ENCODE measurements at regions not wholly inside any gene's neighbourhood (a gene's known extent, or its start where the extent isn't known, plus 50 kb on each side); places are given as distances from the start of the nearest gene placed in this dataset.

DNA sequence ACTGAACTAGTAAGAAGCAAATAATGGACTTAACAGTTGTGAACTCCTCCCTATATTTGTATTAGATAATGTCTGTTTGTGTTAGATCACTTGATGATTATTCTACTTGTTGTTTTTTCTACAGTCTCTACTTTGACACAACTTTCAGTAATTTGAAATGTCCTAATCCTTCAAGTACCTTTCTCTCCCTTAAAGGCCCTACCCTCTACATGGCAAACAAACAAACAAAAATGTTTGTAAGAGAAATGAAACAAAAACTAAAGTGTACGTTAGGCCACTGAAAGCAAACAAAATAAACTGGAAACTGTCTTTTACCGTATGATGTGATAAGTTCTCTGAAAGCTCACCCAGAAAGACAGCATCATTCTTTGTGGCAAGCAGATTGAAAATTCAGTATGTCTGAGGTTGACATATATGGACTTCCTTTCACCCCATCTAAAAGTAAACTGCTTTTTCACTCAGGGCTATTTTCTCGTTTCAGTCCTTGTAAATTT is 255.9 kb upstream of the SNX7 start:
- ATAC-seq (peak in 3 of 4 donors; percentile 27 to 82 (median 50)), DNase-seq (no peak)
- Histone ChIP-seq H3K4me3 (no peak overlapping the region), H3K9me3 (no peaks in the 10 kb centered on the region), H3K4me1 (peaks cover 0 to 7% (median 0%) of the 10 kb centered on the region in 4 donors), H3K27ac (no peak overlapping the region), H3K36me3 (no peaks in the 10 kb centered on the region), H3K27me3 (no peaks in the 10 kb centered on the region)
- intact Hi-C loops (cut with DNase I): no loop called here
- TF ChIP-seq POLR2A (IDR thresholded peaks at IDR 0.05): no peak
- TF ChIP-seq, protein P1, sequence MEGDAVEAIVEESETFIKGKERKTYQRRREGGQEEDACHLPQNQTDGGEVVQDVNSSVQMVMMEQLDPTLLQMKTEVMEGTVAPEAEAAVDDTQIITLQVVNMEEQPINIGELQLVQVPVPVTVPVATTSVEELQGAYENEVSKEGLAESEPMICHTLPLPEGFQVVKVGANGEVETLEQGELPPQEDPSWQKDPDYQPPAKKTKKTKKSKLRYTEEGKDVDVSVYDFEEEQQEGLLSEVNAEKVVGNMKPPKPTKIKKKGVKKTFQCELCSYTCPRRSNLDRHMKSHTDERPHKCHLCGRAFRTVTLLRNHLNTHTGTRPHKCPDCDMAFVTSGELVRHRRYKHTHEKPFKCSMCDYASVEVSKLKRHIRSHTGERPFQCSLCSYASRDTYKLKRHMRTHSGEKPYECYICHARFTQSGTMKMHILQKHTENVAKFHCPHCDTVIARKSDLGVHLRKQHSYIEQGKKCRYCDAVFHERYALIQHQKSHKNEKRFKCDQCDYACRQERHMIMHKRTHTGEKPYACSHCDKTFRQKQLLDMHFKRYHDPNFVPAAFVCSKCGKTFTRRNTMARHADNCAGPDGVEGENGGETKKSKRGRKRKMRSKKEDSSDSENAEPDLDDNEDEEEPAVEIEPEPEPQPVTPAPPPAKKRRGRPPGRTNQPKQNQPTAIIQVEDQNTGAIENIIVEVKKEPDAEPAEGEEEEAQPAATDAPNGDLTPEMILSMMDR (IDR thresholded peaks at IDR 0.05): no peak
- 23% methylated on average over 3 of the region's 3 CpGs for WGBS (ENCODE audit: insufficient coverage, low coverage, low lambda C conversion rate, missing lambda C conversion rate)

DNA sequence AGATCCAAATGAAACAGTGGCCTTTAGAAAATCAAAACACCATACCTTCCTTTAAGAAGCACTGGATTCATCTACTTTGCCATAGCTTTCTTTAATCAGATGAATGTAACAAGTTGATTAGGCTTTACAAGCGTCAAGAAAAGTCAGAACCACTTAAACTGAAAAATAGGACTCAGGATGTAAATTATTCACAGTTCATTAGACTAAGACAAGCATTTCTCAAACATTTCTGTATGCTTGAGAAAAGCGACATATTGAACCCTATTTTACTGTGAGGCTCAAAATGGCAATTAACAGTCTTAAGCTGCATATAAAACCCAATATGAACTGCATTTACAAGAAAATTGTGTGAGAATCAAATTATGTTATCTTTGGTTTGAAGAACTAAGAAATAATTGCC is 256.7 kb upstream of the SNX7 start:
- DNase-seq: no peak
- 89% methylated on average over 2 of the region's 2 CpGs for WGBS (ENCODE audit: insufficient coverage, low coverage, low lambda C conversion rate, missing lambda C conversion rate)

DNA sequence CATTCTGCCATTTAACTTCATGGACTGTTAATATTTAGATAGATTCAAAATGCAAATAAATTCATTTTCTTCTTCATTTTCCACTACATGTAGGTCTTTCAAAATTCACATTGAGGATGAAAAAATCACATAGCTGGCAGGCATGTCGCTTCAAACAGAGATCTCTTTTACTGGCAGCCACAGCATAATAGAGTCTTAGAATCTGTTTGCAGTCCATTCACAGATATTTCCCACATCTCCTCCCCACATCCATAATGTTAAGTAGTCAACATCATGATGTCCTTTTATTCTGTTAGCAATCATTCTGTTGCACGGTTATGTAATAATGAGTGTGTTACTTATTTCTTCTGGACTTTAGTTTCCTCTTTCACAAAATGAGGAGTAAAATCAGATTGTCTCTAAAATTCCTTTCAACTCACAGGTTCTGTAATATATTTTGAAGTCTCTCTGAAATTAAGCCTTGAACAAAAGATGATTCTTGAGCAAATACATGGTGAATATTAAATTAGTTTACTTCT is 257.5 kb upstream of the SNX7 start:
- DNase-seq: no peak
- WGBS (ENCODE audit: insufficient coverage, low coverage, low lambda C conversion rate, missing lambda C conversion rate): 60% methylated on average over 2 of the region's 2 CpGs
- intact Hi-C loops (cut with DNase I): no loop called here
- Histone ChIP-seq H3K27me3 (no peaks in the 10 kb centered on the region), H3K9me3 (no peaks in the 10 kb centered on the region), H3K27ac (no peak overlapping the region), H3K4me1 (peaks cover 0 to 7% (median 0%) of the 10 kb centered on the region in 4 donors), H3K4me3 (no peak overlapping the region), H3K36me3 (no peaks in the 10 kb centered on the region)
- no peak for ATAC-seq
- no peak for TF ChIP-seq POLR2A (IDR thresholded peaks at IDR 0.05)
- TF ChIP-seq, protein P1 (IDR thresholded peaks at IDR 0.05): no peak

More for the DNA sequence above, 256.7 kb upstream of the SNX7 start:
- Histone ChIP-seq H3K36me3 (no peaks in the 10 kb centered on the region), H3K4me3 (no peak overlapping the region), H3K4me1 (peaks cover 0 to 7% (median 0%) of the 10 kb centered on the region in 4 donors), H3K9me3 (no peaks in the 10 kb centered on the region), H3K27me3 (no peaks in the 10 kb centered on the region), H3K27ac (no peak overlapping the region)
- no peak for ATAC-seq
- intact Hi-C loops (cut with DNase I): no loop called here
- no peak for TF ChIP-seq POLR2A (IDR thresholded peaks at IDR 0.05)
- TF ChIP-seq, protein P1 (IDR thresholded peaks at IDR 0.05): no peak

DNA sequence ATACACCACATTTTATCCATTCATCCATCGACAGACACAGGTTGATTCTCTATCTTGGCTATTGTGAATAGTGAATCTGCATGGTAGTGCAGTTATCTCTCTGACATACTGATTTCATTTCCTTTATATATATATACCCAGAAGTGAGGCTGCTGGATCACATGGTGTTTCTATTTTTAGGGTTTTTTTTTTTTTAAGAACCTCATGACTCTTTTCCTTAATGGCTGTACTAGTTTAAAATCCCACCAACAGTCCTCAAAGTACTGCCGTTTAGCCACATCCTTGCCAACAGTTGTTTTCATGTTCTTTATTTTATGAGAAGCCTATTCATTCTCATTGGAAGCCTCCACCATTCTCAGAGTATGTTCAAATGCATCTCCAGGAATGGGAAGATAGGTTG is 258.7 kb upstream of the SNX7 start:
- Histone ChIP-seq H3K27ac (no peak overlapping the region), H3K4me1 (peaks cover 0 to 7% (median 0%) of the 10 kb centered on the region in 4 donors), H3K36me3 (no peaks in the 10 kb centered on the region), H3K9me3 (no peaks in the 10 kb centered on the region), H3K4me3 (no peak overlapping the region), H3K27me3 (no peaks in the 10 kb centered on the region)
- 42% methylated on average over 2 of the region's 2 CpGs for WGBS (ENCODE audit: insufficient coverage, low coverage, low lambda C conversion rate, missing lambda C conversion rate)
- intact Hi-C loops (cut with DNase I): no loop called here
- ATAC-seq (no peak), DNase-seq (no peak)
- TF ChIP-seq, protein P1 (IDR thresholded peaks at IDR 0.05): no peak
- no peak for TF ChIP-seq POLR2A (IDR thresholded peaks at IDR 0.05)
